Neural cell (in vitro differentiated cells): ENCODE measurements at regions not wholly inside any gene's neighbourhood (a gene's known extent, or its start where the extent isn't known, plus 50 kb on each side); places are given as distances from the start of the nearest gene placed in this dataset.

ENCODE experiments used
- CTCF ChIP-seq: fragments of 450-650 bp; IDR thresholded peaks from 2 replicates; pipeline ENCODE4 v1.5.1; 2014; ENCODE audit warnings: antibody characterized with exemption, mild to moderate bottlenecking, moderate library complexity; ENCODE audit not compliant: poor library complexity, severe bottlenecking
- EP300 ChIP-seq: fragments of 450-650 bp; conservative IDR thresholded peaks from 2 replicates; pipeline ENCODE4 v1.6.1; 2014; ENCODE audit warnings: antibody characterized with exemption, mild to moderate bottlenecking, moderate library complexity; ENCODE audit not compliant: poor library complexity, severe bottlenecking
- EZH2 ChIP-seq: fragments of 200-600, 300-800 bp; shearing (Covaris generic), sonication (generic); IDR thresholded peaks from 2 replicates; pipeline ENCODE4 v1.6.1; 2014; ENCODE audit warnings: antibody characterized with exemption, low read length, borderline replicate concordance, mild to moderate bottlenecking; ENCODE audit not compliant: insufficient read depth, poor library complexity, severe bottlenecking
- MXI1 ChIP-seq: fragments of 450-650 bp; conservative IDR thresholded peaks from 2 replicates; pipeline ENCODE4 v1.6.1; 2014; ENCODE audit warnings: antibody characterized with exemption, mild to moderate bottlenecking; ENCODE audit not compliant: poor library complexity, severe bottlenecking
- POLR2AphosphoS5 ChIP-seq: IDR thresholded peaks from 2 replicates; pipeline ENCODE4 v1.6.1; 2012
- RAD21 ChIP-seq: fragments of 450-650 bp; conservative IDR thresholded peaks from 2 replicates; pipeline ENCODE4 v1.6.1; 2014; ENCODE audit warnings: antibody characterized with exemption, mild to moderate bottlenecking, moderate library complexity
- REST ChIP-seq: IDR thresholded peaks from 2 replicates; pipeline ENCODE4 v1.6.1; 2012; ENCODE audit warnings: borderline replicate concordance
- SMC3 ChIP-seq: fragments of 450-650 bp; conservative IDR thresholded peaks from 2 replicates; pipeline ENCODE4 v1.6.1; 2014; ENCODE audit warnings: antibody characterized with exemption, mild to moderate bottlenecking, moderate library complexity; ENCODE audit not compliant: poor library complexity
- TAF1 ChIP-seq: IDR thresholded peaks from 2 replicates; pipeline ENCODE4 v1.6.1; 2012; ENCODE audit warnings: low read depth

GRCh38 chr9:92206488-92206887 is 87.0 kb downstream of the IARS1 start:
- TF ChIP-seq EP300 (no peak), CTCF (no peak), TAF1 (no peak), RAD21 (no peak), POLR2AphosphoS5 (no peak), EZH2 (no peak), REST (no peak), SMC3 (no peak), MXI1 (no peak)
